ENCODE measurements at regions not wholly inside any gene's neighbourhood (a gene's known extent, or its start where the extent isn't known, plus 50 kb on each side); places are given as distances from the start of the nearest gene placed in this dataset.

DNA sequence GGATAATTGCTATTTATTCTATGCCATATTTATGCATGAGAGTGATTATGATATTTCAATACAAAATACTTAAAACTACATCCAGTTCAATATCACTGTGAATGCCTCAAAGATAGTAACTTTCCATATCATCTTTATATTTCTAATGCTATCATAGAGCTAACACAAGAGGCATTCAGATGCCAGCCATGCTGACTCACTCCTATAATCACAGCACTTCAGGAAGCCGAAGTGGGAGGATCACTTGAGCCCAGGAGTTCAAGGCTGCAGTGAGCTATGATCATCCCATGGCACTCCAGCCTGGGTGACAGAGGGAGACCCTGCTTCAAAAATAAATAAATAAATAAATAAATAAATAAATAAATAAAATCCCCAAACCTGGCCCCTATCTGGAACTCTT is 498.7 kb downstream of the EPHA3 start:
- H3K4me1 Mint-ChIP-seq (ENCODE audit: low read depth), result no peaks in the 10 kb centered on the region
- H3K27ac Mint-ChIP-seq, result no peak overlapping the region
- no peaks in the 10 kb centered on the region for H3K27me3 Mint-ChIP-seq
- TF ChIP-seq, protein P1, sequence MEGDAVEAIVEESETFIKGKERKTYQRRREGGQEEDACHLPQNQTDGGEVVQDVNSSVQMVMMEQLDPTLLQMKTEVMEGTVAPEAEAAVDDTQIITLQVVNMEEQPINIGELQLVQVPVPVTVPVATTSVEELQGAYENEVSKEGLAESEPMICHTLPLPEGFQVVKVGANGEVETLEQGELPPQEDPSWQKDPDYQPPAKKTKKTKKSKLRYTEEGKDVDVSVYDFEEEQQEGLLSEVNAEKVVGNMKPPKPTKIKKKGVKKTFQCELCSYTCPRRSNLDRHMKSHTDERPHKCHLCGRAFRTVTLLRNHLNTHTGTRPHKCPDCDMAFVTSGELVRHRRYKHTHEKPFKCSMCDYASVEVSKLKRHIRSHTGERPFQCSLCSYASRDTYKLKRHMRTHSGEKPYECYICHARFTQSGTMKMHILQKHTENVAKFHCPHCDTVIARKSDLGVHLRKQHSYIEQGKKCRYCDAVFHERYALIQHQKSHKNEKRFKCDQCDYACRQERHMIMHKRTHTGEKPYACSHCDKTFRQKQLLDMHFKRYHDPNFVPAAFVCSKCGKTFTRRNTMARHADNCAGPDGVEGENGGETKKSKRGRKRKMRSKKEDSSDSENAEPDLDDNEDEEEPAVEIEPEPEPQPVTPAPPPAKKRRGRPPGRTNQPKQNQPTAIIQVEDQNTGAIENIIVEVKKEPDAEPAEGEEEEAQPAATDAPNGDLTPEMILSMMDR (IDR thresholded peaks at IDR 0.05; ENCODE audit: unreplicated experiment), result no peak
- no peak overlapping the region for H3K4me3 Mint-ChIP-seq (ENCODE audit: low read depth)
- no peaks in the 10 kb centered on the region for H3K36me3 Mint-ChIP-seq (ENCODE audit: insufficient read depth)
- peaks cover 3% of the 10 kb centered on the region for H3K9me3 Mint-ChIP-seq (ENCODE audit: low read depth)
- DNase-seq (ENCODE audit: low spot score, unreplicated experiment), result no peak

DNA sequence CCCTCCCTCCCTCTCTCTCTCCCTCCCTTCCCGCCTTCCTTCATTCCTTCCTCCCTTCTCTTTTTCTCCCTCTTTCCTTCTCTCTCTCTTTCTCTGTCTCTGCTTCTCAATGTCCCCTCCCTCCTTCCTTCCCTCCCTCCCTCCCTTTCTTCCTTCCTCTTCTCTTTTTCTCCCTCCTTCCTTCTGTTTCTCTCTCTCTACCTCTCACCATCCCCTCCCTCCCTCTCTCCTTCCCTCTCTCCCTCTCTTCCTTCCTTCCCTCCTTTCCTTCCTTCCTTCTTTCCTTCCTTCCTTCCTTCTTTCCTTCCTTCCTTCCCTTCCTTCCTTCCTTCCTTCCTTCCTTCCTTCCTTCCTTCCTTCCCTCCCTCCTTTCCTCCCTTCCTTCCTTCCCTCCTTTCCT is 504.6 kb downstream of the EPHA3 start:
- no peak overlapping the region for H3K27ac Mint-ChIP-seq
- peaks cover 3% of the 10 kb centered on the region for H3K9me3 Mint-ChIP-seq (ENCODE audit: low read depth)
- peaks cover 19% of the 10 kb centered on the region for H3K4me1 Mint-ChIP-seq (ENCODE audit: low read depth)
- no peaks in the 10 kb centered on the region for H3K36me3 Mint-ChIP-seq (ENCODE audit: insufficient read depth)
- H3K27me3 Mint-ChIP-seq, result peaks cover 3% of the 10 kb centered on the region
- no peak for DNase-seq (ENCODE audit: low spot score, unreplicated experiment)
- H3K4me3 Mint-ChIP-seq (ENCODE audit: low read depth), result no peak overlapping the region
- TF ChIP-seq, protein P1 (IDR thresholded peaks at IDR 0.05; ENCODE audit: unreplicated experiment), result no peak

GRCh38 chr3:89613241-89613640 is 505.8 kb downstream of the EPHA3 start:
- Mint-ChIP-seq H3K27me3 (peaks cover 3% of the 10 kb centered on the region), H3K4me3 (ENCODE audit: low read depth) (no peak overlapping the region), H3K36me3 (ENCODE audit: insufficient read depth) (no peaks in the 10 kb centered on the region), H3K27ac (no peak overlapping the region), H3K4me1 (ENCODE audit: low read depth) (peaks cover 21% of the 10 kb centered on the region), H3K9me3 (ENCODE audit: low read depth) (peaks cover 3% of the 10 kb centered on the region)
- no peak for DNase-seq (ENCODE audit: low spot score, unreplicated experiment)
- TF ChIP-seq, protein P1 (IDR thresholded peaks at IDR 0.05; ENCODE audit: unreplicated experiment), result no peak

DNA sequence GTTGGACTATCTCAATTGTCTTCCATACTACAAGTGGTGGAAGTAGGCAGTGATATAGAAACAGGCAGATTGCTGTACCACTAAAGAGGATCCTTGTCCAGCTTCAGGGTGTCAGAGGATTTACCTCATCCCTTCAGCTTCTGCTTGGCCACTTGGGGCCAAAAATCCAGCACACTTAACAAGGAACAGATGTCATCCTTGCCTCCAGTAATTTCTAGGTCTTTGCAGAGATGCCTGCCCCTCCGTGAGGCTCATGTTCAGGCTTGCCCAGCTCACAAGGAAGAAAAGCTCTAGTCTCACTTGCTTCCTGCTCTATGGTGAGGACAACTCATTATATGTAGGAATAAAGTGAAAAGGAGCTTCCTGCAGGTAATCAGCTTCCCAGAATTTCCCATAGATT is 510.3 kb downstream of the EPHA3 start:
- Mint-ChIP-seq H3K36me3 (ENCODE audit: insufficient read depth) (no peaks in the 10 kb centered on the region), H3K27ac (no peak overlapping the region), H3K9me3 (ENCODE audit: low read depth) (no peaks in the 10 kb centered on the region), H3K4me1 (ENCODE audit: low read depth) (peaks cover 26% of the 10 kb centered on the region), H3K27me3 (peaks cover 3% of the 10 kb centered on the region), H3K4me3 (ENCODE audit: low read depth) (no peak overlapping the region)
- TF ChIP-seq, protein P1 (IDR thresholded peaks at IDR 0.05; ENCODE audit: unreplicated experiment), result no peak
- DNase-seq (ENCODE audit: low spot score, unreplicated experiment), result no peak

DNA sequence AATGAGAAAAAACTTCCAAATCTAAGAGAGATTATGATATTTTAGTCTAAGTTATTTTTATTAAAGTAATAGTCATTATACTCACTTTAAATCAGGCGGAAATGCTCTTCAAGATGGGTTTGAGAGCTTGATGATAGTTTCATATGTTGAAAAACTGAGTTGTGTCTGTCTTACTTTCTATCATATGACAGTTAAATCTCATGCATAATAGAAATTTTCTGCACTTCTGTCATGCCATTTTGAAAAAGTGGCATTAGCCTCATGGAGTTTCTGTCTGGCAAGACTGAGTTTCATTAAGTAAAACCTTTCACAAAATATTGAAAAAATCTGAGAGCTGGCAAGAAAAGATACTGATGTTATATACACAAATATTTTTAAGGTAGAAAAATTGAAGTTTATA is 511.8 kb downstream of the EPHA3 start:
- H3K4me1 Mint-ChIP-seq (ENCODE audit: low read depth), result peaks cover 25% of the 10 kb centered on the region
- no peak overlapping the region for H3K27ac Mint-ChIP-seq
- no peak for DNase-seq (ENCODE audit: low spot score, unreplicated experiment)
- TF ChIP-seq, protein P1 (IDR thresholded peaks at IDR 0.05; ENCODE audit: unreplicated experiment), result no peak
- H3K9me3 Mint-ChIP-seq (ENCODE audit: low read depth), result no peaks in the 10 kb centered on the region
- no peaks in the 10 kb centered on the region for H3K36me3 Mint-ChIP-seq (ENCODE audit: insufficient read depth)
- H3K4me3 Mint-ChIP-seq (ENCODE audit: low read depth), result no peak overlapping the region
- peaks cover under 1% of the 10 kb centered on the region for H3K27me3 Mint-ChIP-seq
